Esophagus squamous epithelium (tissue), 4 donors: ENCODE measurements at regions not wholly inside any gene's neighbourhood (a gene's known extent, or its start where the extent isn't known, plus 50 kb on each side); places are given as distances from the start of the nearest gene placed in this dataset.

Source experiments
- CTCF ChIP-seq, 6 experiments: fragments of 450-650 bp in 4 of 6; fragments of 200-600 bp in 2 of 6; sonication (generic) in 2 of 6; IDR thresholded peaks; one replicate each; pipeline ENCODE4 v1.5.1; 2016 to 2019; ENCODE audit warnings: antibody characterized with exemption in 6 of 6, mild to moderate bottlenecking in 4 of 6, moderate library complexity in 4 of 6
- POLR2A ChIP-seq, 4 donors: fragments of 450-650 bp; IDR thresholded peaks; one replicate each; pipeline ENCODE4 v1.6.1; 2017; ENCODE audit warnings: antibody characterized with exemption in 4 of 4, mild to moderate bottlenecking in 4 of 4, moderate library complexity in 3 of 4

- TF ChIP-seq CTCF (IDR thresholded peaks at IDR 0.05) (no peak), POLR2A (IDR thresholded peaks at IDR 0.05) (no peak)
Observed at GRCh38 chr7:13017333-13017857, 330.0 kb downstream of the ARL4A start.
